ENCODE measurements at regions not wholly inside any gene's neighbourhood (a gene's known extent, or its start where the extent isn't known, plus 50 kb on each side); places are given as distances from the start of the nearest gene placed in this dataset.

DNA sequence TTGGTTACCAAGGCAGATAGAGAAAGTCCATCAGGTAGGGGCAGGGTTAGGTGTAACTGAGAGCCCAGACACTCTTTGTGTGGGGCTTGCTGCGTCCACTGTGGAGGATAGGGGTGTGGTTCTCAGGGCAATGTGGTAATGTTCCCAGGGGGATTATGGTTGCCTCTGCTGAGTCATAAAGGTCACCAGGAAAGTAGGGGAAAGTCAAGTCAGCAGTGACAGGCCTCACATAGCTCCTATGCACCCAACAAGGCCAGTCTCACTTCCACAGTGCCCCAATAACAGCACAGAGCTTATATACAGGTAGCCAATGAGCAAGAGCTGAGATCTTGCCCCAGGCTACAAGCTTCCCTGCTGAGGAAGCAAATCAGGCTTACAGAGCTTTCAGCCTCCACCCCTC, 1438.0 kb upstream of the ZEB2 start:
- TF ChIP-seq, protein P1, sequence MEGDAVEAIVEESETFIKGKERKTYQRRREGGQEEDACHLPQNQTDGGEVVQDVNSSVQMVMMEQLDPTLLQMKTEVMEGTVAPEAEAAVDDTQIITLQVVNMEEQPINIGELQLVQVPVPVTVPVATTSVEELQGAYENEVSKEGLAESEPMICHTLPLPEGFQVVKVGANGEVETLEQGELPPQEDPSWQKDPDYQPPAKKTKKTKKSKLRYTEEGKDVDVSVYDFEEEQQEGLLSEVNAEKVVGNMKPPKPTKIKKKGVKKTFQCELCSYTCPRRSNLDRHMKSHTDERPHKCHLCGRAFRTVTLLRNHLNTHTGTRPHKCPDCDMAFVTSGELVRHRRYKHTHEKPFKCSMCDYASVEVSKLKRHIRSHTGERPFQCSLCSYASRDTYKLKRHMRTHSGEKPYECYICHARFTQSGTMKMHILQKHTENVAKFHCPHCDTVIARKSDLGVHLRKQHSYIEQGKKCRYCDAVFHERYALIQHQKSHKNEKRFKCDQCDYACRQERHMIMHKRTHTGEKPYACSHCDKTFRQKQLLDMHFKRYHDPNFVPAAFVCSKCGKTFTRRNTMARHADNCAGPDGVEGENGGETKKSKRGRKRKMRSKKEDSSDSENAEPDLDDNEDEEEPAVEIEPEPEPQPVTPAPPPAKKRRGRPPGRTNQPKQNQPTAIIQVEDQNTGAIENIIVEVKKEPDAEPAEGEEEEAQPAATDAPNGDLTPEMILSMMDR (conservative IDR thresholded peaks at IDR 0.05; ENCODE audit: low read depth in 2 of 2): no peak
- TF ChIP-seq, protein P2, sequence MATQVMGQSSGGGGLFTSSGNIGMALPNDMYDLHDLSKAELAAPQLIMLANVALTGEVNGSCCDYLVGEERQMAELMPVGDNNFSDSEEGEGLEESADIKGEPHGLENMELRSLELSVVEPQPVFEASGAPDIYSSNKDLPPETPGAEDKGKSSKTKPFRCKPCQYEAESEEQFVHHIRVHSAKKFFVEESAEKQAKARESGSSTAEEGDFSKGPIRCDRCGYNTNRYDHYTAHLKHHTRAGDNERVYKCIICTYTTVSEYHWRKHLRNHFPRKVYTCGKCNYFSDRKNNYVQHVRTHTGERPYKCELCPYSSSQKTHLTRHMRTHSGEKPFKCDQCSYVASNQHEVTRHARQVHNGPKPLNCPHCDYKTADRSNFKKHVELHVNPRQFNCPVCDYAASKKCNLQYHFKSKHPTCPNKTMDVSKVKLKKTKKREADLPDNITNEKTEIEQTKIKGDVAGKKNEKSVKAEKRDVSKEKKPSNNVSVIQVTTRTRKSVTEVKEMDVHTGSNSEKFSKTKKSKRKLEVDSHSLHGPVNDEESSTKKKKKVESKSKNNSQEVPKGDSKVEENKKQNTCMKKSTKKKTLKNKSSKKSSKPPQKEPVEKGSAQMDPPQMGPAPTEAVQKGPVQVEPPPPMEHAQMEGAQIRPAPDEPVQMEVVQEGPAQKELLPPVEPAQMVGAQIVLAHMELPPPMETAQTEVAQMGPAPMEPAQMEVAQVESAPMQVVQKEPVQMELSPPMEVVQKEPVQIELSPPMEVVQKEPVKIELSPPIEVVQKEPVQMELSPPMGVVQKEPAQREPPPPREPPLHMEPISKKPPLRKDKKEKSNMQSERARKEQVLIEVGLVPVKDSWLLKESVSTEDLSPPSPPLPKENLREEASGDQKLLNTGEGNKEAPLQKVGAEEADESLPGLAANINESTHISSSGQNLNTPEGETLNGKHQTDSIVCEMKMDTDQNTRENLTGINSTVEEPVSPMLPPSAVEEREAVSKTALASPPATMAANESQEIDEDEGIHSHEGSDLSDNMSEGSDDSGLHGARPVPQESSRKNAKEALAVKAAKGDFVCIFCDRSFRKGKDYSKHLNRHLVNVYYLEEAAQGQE (IDR thresholded peaks at IDR 0.05; ENCODE audit: unreplicated experiment): no peak
- TF ChIP-seq JUNB (IDR thresholded peaks at IDR 0.05; ENCODE audit: unreplicated experiment) (no peak), POLR2AphosphoS5 (IDR thresholded peaks at IDR 0.05; ENCODE audit: low read depth) (no peak), ZNF114 (CRISPR knock-in tag; IDR thresholded peaks at IDR 0.05) (no peak), EZH2 (IDR thresholded peaks at IDR 0.05; ENCODE audit: low read depth, unreplicated experiment) (no peak), CREB1 (CRISPR knock-in tag; IDR thresholded peaks at IDR 0.05; ENCODE audit: low read depth) (no peak), EZH2phosphoT487 (IDR thresholded peaks at IDR 0.05; ENCODE audit: unreplicated experiment) (no peak), NANOG (IDR thresholded peaks at IDR 0.05; ENCODE audit: borderline replicate concordance) (no peak), STAT1 (IDR thresholded peaks at IDR 0.05; ENCODE audit: unreplicated experiment) (no peak), ZNF462 (CRISPR knock-in tag; IDR thresholded peaks at IDR 0.05) (no peak), ZNF331 (CRISPR knock-in tag; IDR thresholded peaks at IDR 0.05; ENCODE audit: low read depth) (no peak)
- TF ChIP-seq, protein P3, sequence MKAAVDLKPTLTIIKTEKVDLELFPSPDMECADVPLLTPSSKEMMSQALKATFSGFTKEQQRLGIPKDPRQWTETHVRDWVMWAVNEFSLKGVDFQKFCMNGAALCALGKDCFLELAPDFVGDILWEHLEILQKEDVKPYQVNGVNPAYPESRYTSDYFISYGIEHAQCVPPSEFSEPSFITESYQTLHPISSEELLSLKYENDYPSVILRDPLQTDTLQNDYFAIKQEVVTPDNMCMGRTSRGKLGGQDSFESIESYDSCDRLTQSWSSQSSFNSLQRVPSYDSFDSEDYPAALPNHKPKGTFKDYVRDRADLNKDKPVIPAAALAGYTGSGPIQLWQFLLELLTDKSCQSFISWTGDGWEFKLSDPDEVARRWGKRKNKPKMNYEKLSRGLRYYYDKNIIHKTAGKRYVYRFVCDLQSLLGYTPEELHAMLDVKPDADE (IDR thresholded peaks at IDR 0.05): no peak

All from GM23338 (cell line).